K562 (cell line): ENCODE measurements at regions not wholly inside any gene's neighbourhood (a gene's known extent, or its start where the extent isn't known, plus 50 kb on each side); places are given as distances from the start of the nearest gene placed in this dataset.
"Not testable (repeated sequence)": the region's sequence is repeated elsewhere in the genome, so short reads cannot be mapped to it uniquely, and the experiment has no call there.

Source experiments
- DDX20 ChIP-seq: fragments of 450-650 bp; IDR thresholded peaks from 2 replicates; pipeline ENCODE4 v1.6.1; 2016; ENCODE audit warnings: missing genetic modification characterization, low read depth, mild to moderate bottlenecking, missing compliant biosample characterization, moderate library complexity
- NR2C2 ChIP-seq, 2 experiments: fragments of 200-800 bp in 1 of 2; sonication (Bioruptor generic) in 1 of 2; sonication (generic) in 1 of 2; formaldehyde crosslinking in 1 of 2; IDR thresholded peaks; 2 replicates each; pipeline versions ENCODE4 v1.6.1 to v1.8.0; 2016 to 2022; ENCODE audit warnings: mild to moderate bottlenecking in 1 of 2, missing compliant biosample characterization in 1 of 2, missing genetic modification characterization in 1 of 2, missing genetic modification reagents in 1 of 2
- USF2 ChIP-seq: sonication (generic); formaldehyde crosslinking; IDR thresholded peaks from 2 replicates; pipeline ENCODE4 v1.5.0; 2020; ENCODE audit warnings: missing genetic modification reagents
- YY1 ChIP-seq, 3 experiments: IDR thresholded peaks; 2 replicates each; pipeline ENCODE4 v1.6.1; 2011; ENCODE audit warnings: low read length in 2 of 3, mild to moderate bottlenecking in 2 of 3, moderate library complexity in 2 of 3, borderline replicate concordance in 1 of 3, control low read depth in 1 of 3, low read depth in 1 of 3; ENCODE audit not compliant: insufficient read depth in 3 of 3, insufficient replicate concordance in 2 of 3, control insufficient read depth in 1 of 3, insufficient read length in 1 of 3; ENCODE audit errors: extremely low read depth in 1 of 3

- not testable (repeated sequence) for TF ChIP-seq NR2C2 (CRISPR knock-in tag; IDR thresholded peaks at IDR 0.05); NR2C2 (tag; IDR thresholded peaks at IDR 0.05); YY1 (IDR thresholded peaks at IDR 0.05; ENCODE audit: borderline replicate concordance in 1 of 3, control insufficient read depth in 1 of 3, extremely low read depth in 1 of 3, insufficient read depth in 3 of 3, insufficient read length in 1 of 3, insufficient replicate concordance in 2 of 3, low read depth in 1 of 3, low read length in 2 of 3); USF2 (CRISPR knock-in tag); DDX20 (tag)
Measured at GRCh38 chr2:216981951-216982350, 122.1 kb upstream of the TNP1 start.
